AG08396 (cell line): ENCODE measurements at regions not wholly inside any gene's neighbourhood (a gene's known extent, or its start where the extent isn't known, plus 50 kb on each side); places are given as distances from the start of the nearest gene placed in this dataset.
"Not testable (repeated sequence)": the region's sequence is repeated elsewhere in the genome, so short reads cannot be mapped to it uniquely, and the experiment has no call there.

Source experiments
- DNase-seq: peaks from one replicate; pipeline ENCODE4 v3.0.0; 2012; ENCODE audit warnings: low spot score, mixed read lengths

DNA sequence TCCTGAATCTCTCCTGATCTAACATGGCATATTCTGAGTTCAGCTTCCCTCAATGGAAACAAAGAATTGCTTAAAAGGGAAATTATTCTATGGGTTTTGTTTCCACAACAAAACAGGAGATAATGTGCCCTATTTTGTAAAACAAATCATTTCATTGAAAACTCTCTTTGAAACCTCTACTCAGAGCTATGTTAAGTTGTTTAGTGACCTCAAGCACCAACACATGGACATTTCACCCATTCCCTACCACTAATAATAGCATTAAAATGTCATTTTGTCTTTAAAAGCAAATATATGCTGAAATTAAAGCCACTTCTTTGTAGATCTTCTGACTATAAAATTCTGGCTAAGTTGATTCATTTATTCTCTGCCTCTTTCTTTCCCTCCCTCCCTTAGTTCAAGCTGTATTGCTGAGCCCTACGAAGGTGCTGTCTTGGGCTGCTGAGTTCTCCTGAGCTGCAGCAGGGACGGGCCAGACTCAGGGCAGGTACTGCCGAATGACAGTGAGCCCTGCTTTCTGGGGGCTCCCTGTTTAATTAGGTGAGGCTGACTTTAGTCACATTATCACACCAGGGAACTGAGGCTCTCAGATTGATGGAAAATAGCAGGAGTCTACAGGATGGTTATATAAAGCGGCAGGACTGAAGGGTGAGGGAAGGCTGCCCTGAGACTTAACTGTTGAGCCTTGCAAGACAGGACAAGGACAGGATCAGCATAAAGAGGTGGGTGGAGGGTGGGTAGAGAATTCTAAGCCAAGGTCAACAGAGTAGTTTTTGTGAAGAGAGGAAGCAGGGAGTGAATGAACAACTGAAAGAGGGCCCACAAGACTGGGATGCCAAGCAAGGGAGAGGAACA, 1685.1 kb downstream of the SPATA31A7 start:
- DNase-seq, result peak; percentile 1

DNA sequence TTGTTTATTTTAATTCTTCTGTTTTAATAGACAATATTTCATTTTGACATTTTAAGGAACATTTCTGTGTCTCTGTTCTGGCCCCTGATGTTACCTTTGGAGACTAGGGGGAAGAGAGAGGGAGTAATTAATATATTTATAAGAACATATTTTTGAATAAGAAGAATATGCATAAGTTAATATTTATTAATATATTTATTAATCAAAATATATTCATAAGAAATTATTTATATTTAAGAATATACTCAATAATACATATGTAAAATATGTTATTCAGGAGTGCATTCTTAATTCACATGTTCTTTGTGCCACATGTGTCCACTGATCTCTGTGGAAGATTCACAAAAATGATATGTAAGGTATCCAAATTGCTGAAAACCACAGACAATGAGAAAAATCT, 1687.7 kb downstream of the SPATA31A7 start:
- not testable (repeated sequence) for DNase-seq

DNA sequence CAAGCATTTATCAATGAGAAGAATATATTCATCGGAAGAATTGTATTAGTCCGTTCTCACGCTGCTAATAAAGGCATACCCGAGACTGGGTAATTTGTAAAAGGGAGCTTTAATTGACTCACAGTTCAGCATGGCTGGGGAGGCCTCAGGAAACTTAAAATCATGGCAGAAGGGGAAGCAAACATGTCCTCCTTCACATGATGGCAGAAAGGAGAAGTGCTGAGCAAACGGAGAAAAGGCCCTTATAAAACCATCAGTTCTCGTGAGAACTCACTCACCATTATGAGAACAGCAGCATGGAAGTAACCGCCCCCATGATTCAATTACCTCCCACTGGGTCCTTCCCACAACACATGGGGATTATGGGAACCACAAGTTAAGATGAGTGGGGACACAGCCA, 1688.2 kb downstream of the SPATA31A7 start:
- not testable (repeated sequence) for DNase-seq

DNA sequence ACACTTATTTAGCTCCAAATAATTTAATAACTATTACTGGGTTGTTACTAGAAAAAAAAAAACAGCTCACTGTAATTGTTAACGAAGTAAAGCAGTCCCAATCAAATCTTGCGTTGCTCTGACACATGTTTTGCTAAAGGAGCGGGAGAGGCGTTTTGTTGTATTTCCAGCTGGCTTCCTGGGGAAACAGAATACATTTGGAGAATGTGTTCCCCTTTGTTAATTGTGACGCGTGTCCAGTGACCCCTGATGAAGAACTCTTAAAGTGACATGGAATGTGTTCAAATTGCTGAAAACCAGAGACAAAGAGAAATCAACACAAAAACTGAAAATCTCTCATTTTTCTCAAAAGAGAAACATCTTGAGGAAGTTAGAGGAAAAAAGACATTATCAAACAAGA, 1690.6 kb downstream of the SPATA31A7 start:
- not testable (repeated sequence) for DNase-seq

DNA sequence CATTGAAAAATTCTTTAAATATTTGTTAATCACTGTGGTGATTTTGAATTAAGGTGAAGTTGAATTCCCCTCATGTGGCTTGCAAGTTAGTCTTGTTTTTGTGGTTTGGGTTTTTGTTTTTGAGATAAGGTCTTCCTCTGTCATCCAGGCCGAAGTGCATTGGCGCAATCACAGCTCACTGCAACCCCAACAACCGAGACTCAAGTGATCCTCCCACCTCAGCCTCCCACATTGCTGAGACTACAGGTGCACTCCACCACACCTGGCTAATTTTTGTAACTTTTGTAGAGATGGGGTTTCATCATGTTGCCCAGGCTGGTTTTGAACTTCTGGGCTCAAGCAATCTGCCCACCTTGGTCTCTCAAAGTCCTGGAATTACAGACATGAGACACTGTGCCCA, 1691.1 kb downstream of the SPATA31A7 start:
- DNase-seq, result not testable (repeated sequence)

DNA sequence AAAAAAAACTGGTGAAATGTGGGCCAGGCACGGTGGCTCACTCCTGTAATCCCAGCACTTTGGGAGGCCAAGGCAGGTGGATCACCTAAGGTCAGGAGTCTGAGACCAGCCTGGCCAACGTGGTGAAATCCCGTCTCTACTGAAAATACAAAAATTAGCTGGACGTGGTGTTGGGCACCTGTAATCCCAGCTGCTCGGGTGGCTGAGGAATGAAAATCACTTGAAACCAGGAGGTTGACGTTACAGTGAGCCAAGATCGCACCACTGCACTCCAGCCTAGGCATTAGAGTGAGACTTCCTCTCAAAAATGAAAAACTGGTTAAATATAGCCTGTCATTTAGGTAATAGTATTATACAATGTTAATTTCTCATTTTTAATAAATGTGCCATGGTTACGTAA, 1692.0 kb downstream of the SPATA31A7 start:
- DNase-seq, result not testable (repeated sequence)

DNA sequence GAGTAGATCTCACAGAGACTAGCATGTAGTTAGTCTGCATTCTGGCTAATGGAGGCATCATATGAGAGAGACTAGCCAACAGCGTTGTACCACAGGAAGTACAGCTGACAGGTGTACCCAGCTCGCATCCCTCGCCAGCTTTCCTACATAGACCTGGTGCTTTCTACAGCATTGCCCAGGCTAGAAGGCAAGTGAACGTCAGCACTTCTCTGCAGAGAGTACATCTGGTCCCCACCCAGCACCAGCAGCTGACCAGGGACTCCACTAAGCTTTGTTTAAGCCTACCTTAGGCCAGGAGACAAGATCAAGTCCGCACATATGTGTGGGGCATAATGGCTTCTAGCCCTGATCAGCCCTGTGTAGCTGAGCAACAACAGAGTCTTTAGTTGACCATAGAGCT, 1692.9 kb downstream of the SPATA31A7 start:
- DNase-seq, result not testable (repeated sequence)

DNA sequence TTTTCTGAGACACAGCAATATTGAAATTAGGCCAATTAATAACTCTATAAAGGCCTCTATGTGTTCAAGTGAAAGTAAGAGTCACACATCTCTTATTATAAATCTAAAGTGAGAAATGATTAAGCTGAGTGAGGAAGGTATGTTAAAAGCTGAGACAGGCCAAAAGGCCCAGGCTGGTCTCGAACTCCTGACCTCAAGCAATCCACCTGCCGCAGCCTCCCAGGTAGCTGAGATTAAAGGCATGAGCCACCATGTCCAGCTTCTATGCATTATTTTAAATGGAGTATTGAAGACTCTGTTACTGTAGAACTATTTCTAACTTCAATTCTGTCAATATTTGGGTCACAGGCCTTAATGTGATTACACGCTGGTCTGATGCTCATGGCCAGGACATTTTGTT, 1706.9 kb downstream of the SPATA31A7 start:
- DNase-seq, result not testable (repeated sequence)

DNA sequence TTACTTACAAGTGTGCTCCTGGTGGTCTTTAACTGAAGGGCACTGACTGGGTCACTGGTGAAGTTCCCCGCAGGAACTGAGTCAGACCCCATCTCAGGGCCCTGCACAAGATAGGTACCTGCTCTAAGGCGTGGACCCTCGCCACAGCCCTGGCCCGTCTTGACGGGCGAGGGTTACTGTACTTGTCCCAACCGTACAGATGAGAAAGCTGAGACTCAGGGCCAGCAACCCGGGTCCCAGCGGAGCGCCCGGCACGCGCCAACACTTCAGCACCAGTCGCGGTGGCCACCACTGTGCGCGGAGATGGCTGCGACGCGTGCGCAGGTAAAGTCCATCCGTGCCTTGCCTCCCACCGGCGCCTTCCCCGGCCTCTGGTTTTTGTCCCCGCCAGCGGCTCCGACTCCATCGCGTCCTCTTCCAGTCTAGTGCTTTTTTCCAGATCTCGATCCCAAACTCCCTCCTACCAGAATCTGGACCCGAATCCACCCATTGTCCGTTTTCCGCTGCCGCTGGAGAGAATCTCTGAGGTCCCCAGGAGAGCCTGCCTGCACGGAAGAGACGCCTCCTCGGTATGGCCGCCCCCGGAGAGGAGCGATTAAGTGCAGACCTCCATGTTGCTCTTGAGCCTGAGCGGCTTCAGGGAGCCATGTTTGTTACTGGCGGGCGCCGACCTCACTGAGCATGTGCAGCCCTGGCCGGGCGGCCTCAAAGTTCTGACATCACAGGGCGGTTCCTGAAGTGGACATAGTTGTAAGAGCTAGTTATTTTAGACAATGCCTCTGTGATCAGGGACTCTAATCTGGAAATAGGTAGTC, 1707.8 kb downstream of the SPATA31A7 start:
- not testable (repeated sequence) for DNase-seq

DNA sequence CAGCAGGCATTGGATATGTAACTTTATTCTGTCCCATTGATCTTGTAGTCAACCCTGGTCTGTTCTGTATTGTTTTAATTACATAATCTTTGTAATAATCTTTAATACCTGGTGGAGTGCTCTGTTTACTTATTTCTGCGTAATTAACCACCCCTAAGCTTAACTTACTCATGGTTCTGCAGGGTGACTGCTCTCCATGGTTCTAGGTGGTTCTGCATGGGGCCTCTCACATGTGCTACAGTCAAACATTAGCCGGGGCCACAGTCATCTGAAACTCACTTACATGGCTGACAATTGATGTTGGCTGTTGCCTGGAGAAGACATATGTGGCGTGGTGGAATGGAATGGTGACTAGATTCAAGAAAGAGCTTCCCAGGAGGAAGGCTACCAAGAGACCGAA, 1709.8 kb downstream of the SPATA31A7 start:
- DNase-seq, result not testable (repeated sequence)

DNA sequence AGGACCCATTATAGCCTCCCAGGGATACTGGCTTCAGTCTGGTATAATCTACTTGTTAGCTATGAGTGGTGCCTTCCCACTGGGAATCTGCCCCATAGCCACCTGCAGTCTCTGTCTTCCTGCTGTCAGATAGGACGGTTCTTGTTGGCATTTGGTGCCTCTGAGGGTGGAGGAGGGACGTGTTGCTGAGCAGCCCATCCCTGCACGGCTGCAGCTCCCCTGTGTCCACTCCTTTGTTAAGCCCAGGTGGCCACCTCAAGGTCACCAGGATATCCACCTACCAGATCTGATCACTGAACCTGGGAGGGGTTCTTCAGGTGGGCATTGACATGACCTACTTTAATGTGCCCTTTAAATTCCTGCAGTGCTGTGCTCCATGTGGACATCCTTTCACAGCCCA, 1714.2 kb downstream of the SPATA31A7 start:
- not testable (repeated sequence) for DNase-seq

DNA sequence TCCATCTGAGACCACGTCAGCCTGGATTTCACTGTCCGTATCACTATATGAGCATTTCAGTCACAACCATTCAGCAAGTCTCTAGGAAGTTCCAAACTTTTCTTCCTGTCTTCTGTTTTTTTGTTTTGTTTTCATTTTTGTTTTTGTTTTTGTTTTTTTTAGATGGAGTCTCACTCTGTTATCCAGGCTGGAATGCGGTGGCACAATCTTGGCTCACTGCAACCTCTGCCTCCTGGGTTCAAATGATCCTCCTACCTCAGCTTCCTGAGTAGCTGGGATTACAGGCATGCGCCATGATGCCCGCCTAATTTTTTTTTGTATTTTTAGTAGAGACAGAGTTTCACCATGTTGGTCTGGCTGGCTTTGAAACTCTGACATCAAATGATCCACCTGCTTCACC, 1715.9 kb downstream of the SPATA31A7 start:
- not testable (repeated sequence) for DNase-seq

DNA sequence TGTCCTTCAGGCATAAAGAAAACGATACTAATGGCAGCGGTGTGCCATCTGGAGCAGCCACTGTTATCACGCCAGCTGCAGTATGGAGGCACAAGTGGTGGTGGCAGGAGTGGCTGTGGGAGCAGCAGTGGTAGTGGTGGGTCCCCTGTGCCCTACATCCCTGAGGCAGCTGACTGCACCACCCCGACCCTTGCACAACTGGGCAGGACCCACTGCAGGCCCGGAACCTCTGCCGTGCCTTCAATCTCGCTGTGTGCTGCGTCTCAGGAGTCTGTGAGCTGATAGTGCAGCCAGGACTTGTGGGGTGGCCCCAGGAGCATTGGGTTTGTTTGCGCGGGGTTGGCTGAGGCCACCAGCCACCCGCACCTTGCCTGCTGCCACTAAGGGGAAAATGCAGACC, 1718.0 kb downstream of the SPATA31A7 start:
- not testable (repeated sequence) for DNase-seq

DNA sequence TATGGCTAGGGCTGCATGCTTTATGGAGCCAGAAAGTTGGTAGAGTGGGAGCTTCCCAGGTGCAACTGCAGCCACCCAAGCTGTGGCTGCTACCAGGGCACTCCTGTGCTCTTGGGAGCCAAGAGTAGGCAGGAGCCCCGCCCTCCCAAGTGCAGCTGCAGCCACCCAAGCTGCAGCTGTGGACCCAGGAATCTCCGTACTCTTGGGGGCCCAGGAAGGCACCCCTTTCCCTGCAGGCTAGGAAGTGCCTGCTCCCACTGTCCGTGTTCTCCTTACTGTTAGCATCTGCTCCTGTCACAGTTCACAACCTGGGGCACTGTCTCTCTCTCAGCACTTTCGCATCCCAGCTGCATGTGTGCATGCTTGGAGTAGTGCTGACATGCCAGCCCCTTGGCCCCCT, 1718.4 kb downstream of the SPATA31A7 start:
- DNase-seq, result not testable (repeated sequence)

DNA sequence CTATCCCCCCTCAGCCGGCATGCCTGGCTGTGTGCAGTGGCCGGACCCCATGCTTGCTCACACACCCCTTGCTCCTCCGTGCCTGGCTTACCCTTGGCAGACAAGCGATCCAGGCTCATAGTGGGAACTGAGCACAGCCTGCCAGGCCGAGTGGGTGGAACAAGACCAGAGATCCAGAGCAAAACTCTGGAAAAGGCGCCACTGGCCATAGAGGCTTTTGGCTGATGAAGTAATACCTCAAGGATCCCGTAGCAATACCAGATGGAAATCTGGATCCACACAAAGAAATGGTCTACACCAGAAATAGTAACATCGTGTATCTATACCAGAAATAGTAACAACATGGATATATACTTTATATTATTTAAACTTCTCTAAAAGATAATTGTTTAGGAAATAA, 1719.6 kb downstream of the SPATA31A7 start:
- DNase-seq, result not testable (repeated sequence)

DNA sequence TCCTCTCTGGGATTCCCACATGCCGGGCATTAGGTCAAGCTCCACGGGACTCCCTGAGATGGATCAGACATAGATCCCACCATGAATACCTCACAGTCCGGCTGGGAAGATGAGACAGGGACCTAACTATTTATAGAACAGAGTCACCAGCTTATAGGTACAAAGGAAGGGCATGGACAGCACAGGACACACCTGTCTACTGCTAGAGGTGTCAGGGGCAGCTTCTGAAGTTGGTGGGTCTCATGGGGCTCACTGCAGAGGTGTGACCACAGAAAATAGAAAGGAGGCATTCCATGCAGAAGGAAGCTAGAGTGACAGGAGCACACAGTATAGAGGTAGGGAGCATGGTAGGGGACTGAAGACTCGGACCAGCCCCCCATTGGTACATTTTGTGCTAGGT, 1722.4 kb downstream of the SPATA31A7 start:
- DNase-seq, result not testable (repeated sequence)

DNA sequence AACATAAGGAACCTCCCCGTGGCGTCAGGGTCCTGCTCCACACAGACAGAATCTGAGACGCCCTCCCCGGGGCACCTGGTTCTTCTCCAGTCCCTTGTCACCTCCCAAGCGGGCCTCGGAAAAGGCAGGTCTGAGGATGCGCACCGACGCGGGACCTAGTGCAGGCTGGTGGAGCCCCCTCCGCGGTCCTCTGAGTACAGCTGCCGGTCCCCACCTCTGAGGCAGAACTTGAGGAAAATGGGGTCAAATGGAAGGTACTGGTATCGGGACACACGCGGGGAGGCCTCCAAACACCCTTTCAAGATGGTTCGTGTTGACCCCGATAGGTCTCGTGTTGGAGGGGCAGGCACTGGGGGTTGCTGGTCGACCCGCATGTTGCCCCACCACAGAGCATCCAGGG, 1725.3 kb downstream of the SPATA31A7 start:
- not testable (repeated sequence) for DNase-seq

DNA sequence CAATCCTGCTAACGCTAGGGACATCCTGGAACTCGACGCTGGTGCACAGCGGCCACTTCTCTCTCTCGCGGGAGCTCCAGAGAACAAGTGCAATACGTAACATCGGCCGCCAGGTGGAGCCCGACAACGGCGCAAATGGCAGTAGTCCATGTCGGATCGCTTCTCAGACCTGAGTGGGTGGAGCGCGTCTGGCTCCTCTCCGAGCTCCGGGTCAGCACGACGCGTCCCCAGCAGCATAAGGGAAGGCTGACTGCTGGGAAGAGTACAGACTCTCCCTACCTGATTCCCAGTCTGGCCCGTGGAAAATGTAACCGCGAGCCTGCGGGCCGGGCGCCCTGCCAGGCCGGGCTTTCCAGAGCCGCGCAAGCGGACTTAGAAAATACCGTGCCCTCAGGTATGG, 1725.8 kb downstream of the SPATA31A7 start:
- not testable (repeated sequence) for DNase-seq

DNA sequence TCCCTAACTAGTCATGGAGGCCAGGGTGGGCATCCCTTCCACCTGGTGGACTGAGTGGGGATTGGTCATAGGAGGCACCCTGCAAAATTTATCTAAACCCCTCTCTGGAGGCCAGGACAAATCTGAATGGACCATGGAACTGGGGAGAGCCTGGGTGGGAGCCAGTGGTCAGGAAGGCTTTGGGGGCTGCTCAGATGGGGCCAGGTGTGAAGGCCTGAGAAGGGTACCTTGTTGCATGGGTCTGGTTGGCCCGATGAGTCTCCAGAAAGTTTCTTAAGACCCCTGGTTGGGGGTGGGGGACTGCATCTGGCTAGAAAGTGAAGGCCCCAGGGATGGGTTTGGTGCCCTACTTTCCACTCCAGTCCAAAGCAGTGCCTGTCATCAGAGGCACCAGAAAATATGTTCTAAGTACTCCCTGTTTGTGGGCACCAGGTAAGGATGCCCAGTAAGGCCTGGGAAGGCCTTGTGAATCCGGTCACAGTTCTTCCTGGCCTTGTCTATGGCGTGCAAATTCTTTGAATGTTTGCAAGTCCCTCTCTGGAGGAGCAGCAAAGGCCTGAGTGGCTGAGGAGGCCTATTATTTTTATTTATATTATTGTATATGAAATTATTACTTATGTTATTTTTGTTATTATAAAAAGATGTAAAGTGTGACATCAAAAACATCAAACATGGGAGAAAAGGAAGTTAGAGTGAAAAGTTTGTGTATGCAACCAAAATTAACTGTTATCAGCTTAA, 1729.0 kb downstream of the SPATA31A7 start:
- DNase-seq, result not testable (repeated sequence)

DNA sequence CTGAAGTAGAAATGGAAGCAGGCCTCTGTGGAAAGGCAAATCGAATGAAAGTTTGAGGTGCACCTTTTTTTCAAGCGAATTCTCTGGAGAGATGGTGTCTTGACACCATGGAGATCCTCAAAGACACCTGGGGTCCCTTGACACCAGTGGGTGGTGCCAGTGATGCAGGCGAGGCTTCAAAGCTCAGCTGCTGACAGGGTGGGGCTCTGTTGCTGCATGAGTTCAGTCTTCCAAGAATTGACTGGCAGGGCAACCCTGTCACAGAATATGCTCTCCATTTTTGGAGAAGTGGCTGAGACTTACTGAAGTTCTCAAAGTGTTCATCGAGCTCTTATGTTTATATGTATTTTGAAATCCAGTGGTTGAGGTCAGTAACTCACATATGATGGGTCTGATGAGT, 1741.6 kb downstream of the SPATA31A7 start:
- DNase-seq, result not testable (repeated sequence)

DNA sequence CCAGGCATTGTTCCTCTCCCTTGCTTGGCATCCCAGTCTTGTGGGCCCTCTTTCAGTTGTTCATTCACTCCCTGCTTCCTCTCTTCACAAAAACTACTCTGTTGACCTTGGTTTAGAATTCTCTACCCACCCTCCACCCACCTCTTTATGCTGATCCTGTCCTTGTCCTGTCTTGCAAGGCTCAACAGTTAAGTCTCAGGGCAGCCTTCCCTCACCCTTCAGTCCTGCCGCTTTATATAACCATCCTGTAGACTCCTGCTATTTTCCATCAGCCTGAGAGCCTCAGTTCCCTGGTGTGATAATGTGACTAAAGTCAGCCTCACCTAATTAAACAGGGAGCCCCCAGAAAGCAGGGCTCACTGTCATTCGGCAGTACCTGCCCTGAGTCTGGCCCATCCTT, 1763.0 kb downstream of the SPATA31A7 start:
- not testable (repeated sequence) for DNase-seq
